AG09309 (cell line): ENCODE measurements at regions not wholly inside any gene's neighbourhood (a gene's known extent, or its start where the extent isn't known, plus 50 kb on each side); places are given as distances from the start of the nearest gene placed in this dataset.

ENCODE experiments used
- DNase-seq: peaks from one replicate; pipeline ENCODE4 v3.0.0-alpha.2; 2010; ENCODE audit warnings: low read depth
- H3K4me3 ChIP-seq: 2 replicates; pipeline ENCODE4 v1.5.1; 2011; ENCODE audit warnings: mild to moderate bottlenecking, low read depth, low read length, moderate library complexity; ENCODE audit not compliant: control insufficient read depth
- TF ChIP-seq, protein P1 (sequence below): IDR thresholded peaks from 2 replicates; pipeline ENCODE4 v1.5.1; 2011; ENCODE audit warnings: mild to moderate bottlenecking, low read depth, low read length, inconsistent platforms; ENCODE audit not compliant: insufficient read depth, control insufficient read depth; ENCODE audit errors: missing control alignments

DNA sequence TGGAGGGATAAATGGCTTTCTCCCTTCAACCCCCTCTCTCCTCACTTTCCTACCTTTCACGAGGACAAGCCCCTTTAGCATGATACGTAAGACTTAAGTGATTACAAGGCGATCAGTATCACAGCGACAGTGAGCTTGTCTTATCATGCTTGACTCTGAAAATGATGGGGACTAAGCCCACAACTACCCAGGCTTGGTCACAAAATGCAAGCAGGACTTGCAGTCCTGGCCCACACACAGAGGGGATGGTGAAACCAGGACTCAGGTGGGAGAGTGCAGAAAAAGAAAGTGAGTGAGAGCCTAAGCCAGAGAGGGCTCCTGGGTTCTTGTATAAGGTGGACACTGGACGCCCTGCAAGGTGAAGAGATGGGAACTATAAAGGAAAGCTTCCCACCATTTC lies 95.7 kb upstream of the ARL4C start:
- TF ChIP-seq, protein P1, sequence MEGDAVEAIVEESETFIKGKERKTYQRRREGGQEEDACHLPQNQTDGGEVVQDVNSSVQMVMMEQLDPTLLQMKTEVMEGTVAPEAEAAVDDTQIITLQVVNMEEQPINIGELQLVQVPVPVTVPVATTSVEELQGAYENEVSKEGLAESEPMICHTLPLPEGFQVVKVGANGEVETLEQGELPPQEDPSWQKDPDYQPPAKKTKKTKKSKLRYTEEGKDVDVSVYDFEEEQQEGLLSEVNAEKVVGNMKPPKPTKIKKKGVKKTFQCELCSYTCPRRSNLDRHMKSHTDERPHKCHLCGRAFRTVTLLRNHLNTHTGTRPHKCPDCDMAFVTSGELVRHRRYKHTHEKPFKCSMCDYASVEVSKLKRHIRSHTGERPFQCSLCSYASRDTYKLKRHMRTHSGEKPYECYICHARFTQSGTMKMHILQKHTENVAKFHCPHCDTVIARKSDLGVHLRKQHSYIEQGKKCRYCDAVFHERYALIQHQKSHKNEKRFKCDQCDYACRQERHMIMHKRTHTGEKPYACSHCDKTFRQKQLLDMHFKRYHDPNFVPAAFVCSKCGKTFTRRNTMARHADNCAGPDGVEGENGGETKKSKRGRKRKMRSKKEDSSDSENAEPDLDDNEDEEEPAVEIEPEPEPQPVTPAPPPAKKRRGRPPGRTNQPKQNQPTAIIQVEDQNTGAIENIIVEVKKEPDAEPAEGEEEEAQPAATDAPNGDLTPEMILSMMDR: no peak
- no peak for DNase-seq

GRCh38 chr2:234590076-234590475 lies 93.2 kb upstream of the ARL4C start:
- H3K4me3 ChIP-seq: no peak overlapping the region
- TF ChIP-seq, protein P1: no peak
- no peak for DNase-seq

More for the DNA sequence above, 95.7 kb upstream of the ARL4C start:
- H3K4me3 ChIP-seq: no peak overlapping the region

- TF ChIP-seq, protein P1: no peak
- no peak for DNase-seq
- H3K4me3 ChIP-seq: no peak overlapping the region
Observed at GRCh38 chr2:234588054-234588430, 91.2 kb upstream of the ARL4C start.

GRCh38 chr2:234587341-234588053 lies 90.6 kb upstream of the ARL4C start:
- H3K4me3 ChIP-seq: no peak overlapping the region
- DNase-seq: no peak
- TF ChIP-seq, protein P1: no peak

- TF ChIP-seq, protein P1: no peak
- DNase-seq: no peak
- H3K4me3 ChIP-seq: no peak overlapping the region
Observed at GRCh38 chr2:234583331-234583730, 86.5 kb upstream of the ARL4C start.

DNA sequence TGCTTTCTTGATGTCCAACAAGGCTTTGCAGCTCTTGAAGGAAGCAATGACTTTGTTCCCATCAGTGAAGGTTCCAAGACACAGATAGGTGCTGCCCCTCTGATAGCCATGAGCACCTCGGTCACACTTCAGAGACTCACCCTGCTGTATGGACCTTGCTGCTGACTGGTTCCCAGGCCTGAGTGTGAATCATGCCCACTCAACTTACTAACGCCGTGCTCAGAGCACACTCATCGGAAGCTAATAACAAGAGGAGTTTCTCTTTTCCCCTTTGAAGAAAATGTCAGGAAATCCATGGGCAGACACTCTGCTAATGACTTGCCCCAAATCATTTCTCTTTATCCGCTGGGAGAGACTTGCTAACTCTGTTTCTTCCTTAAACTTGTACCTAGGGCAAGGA lies 83.8 kb upstream of the ARL4C start:
- DNase-seq: no peak
- H3K4me3 ChIP-seq: no peak overlapping the region
- TF ChIP-seq, protein P1: no peak
